K562 (cell line): ENCODE measurements at regions not wholly inside any gene's neighbourhood (a gene's known extent, or its start where the extent isn't known, plus 50 kb on each side); places are given as distances from the start of the nearest gene placed in this dataset.

ENCODE experiments used
- ATAC-seq: fragments of 200-7000 bp; cut with Tn5 transposase; 3 replicates; pipeline ENCODE4 v1.9.1; 2020; ENCODE audit warnings: moderate library complexity
- BruUV-seq: library from RNA; stranded (reverse); fragments of 400-500 nt; replicated peaks from 2 replicates; lab custom pipeline; 2021; lab: Mats Ljungman, UMichigan
- CTCF ChIA-PET: fragments of 300-600 bp; formaldehyde crosslinking; extraction: SDS; loops from one replicate; lab custom pipeline; 2021; ENCODE audit warnings: low intra/inter-chr PET ratio; lab: Yijun Ruan, JAX
- POLR2A ChIA-PET: fragments of 300-600, 350-650 bp; sonication (Branson Sonifier 250); formaldehyde crosslinking; extraction: SDS; loops from one replicate; lab custom pipeline; 2021; ENCODE audit warnings: antibody characterized with exemption, inconsistent platforms; lab: Yijun Ruan, JAX
- DNase-seq, 4 experiments: peaks; one replicate each; pipeline versions ENCODE4 v3.0.0 to v3.0.0-alpha.2; 2011 to 2018; ENCODE audit warnings: low spot score in 3 of 4, mixed read lengths in 3 of 4; ENCODE audit errors: extremely low read depth in 1 of 4
- FAIRE-seq: peaks from 2 replicates; lab custom pipeline; 2011; peaks lifted over from hg19 to GRCh38; lab: Jason Lieb, UNC
- H2AFZ ChIP-seq: 2 replicates; pipeline ENCODE4 v1.6.0; 2011; ENCODE audit warnings: low read depth, low read length, control low read depth, inconsistent platforms
- H3K27ac ChIP-seq: fragments of 200-600 bp; 3 replicates; pipeline ENCODE4 v1.8.0; 2011; ENCODE audit warnings: low read depth, mild to moderate bottlenecking, control low read depth, inconsistent platforms, low read length, moderate library complexity, mixed read lengths; ENCODE audit errors: extremely low read depth
- H3K27me3 ChIP-seq, 2 experiments: fragments of 300-600 bp in 1 of 2; 2 replicates in 1 of 2; 3 replicates in 1 of 2; pipeline versions ENCODE4 v1.6.0 to v1.8.0; 2011; ENCODE audit warnings: inconsistent platforms in 2 of 2, low read length in 2 of 2, mild to moderate bottlenecking in 1 of 2, mixed read lengths in 1 of 2, moderate library complexity in 1 of 2; ENCODE audit not compliant: control insufficient read depth in 2 of 2, insufficient read depth in 2 of 2
- H3K36me3 ChIP-seq: fragments of 300-600 bp; 3 replicates; pipeline ENCODE4 v1.8.0; 2011; ENCODE audit warnings: mild to moderate bottlenecking, low read length, inconsistent platforms; ENCODE audit not compliant: control insufficient read depth, insufficient read depth
- H3K4me1 ChIP-seq, 2 experiments: fragments of 200-600 bp in 1 of 2; replicated peaks in 1 of 2; 2 replicates in 1 of 2; 3 replicates in 1 of 2; pipeline versions ENCODE4 v1.5.1 to v1.8.0; 2011; ENCODE audit warnings: inconsistent platforms in 2 of 2, low read length in 2 of 2, mild to moderate bottlenecking in 1 of 2, mixed read lengths in 1 of 2, moderate library complexity in 1 of 2; ENCODE audit not compliant: control insufficient read depth in 2 of 2, insufficient read depth in 2 of 2
- H3K4me2 ChIP-seq: 2 replicates; pipeline ENCODE4 v1.6.1; 2011; ENCODE audit warnings: low read length, control low read depth, inconsistent platforms, mixed read lengths; ENCODE audit not compliant: insufficient read depth
- H3K4me3 ChIP-seq: fragments of 200-600 bp; sonication (generic), shearing (Covaris generic); 2 replicates; pipeline ENCODE4 v1.5.1; 2016; ENCODE audit warnings: control low read depth, inconsistent platforms
- H3K79me2 ChIP-seq: fragments of 200-600 bp; 3 replicates; pipeline ENCODE4 v1.8.0; 2011; ENCODE audit warnings: low read length, inconsistent platforms; ENCODE audit not compliant: control insufficient read depth, insufficient read depth
- H3K9ac ChIP-seq, 2 experiments: 2 replicates each; pipeline versions ENCODE4 v1.6.0 to v1.6.1; 2011; ENCODE audit warnings: low read depth in 2 of 2, low read length in 2 of 2, control low read depth in 1 of 2, inconsistent platforms in 1 of 2, mild to moderate bottlenecking in 1 of 2, mixed read lengths in 1 of 2; ENCODE audit not compliant: insufficient read depth in 1 of 2
- H3K9me1 ChIP-seq: one replicate; pipeline ENCODE4 v1.6.0; 2011; ENCODE audit warnings: inconsistent platforms, mild to moderate bottlenecking, low read length, moderate library complexity; ENCODE audit not compliant: control insufficient read depth, insufficient read depth
- H3K9me3 ChIP-seq: replicated peaks from 2 replicates; pipeline ENCODE4 v1.5.1; 2011; ENCODE audit warnings: low read depth, low read length, inconsistent platforms; ENCODE audit not compliant: control insufficient read depth, insufficient read depth
- H4K20me1 ChIP-seq: replicated peaks from 2 replicates; pipeline ENCODE4 v1.6.1; 2011; ENCODE audit warnings: low read length, inconsistent platforms, mixed read lengths; ENCODE audit not compliant: control insufficient read depth, insufficient read depth
- ARHGAP35 ChIP-seq: fragments of 450-650 bp; IDR thresholded peaks from 2 replicates; pipeline ENCODE4 v1.6.1; 2018; ENCODE audit not compliant: partially characterized antibody
- CBX2 ChIP-seq: fragments of 200-600 bp; sonication (generic); IDR thresholded peaks from one replicate; pipeline ENCODE4 v1.6.1; 2012; ENCODE audit warnings: mild to moderate bottlenecking, low read length, inconsistent platforms; ENCODE audit not compliant: insufficient read depth, poor library complexity, severe bottlenecking
- DMBX1 ChIP-seq: fragments of 250-450 bp; sonication (Bioruptor Pico); IDR thresholded peaks from 2 replicates; pipeline ENCODE4 v1.8.0; 2022; ENCODE audit warnings: inconsistent platforms, mild to moderate bottlenecking, moderate library complexity, borderline replicate concordance
- HDGF ChIP-seq: fragments of 450-650 bp; IDR thresholded peaks from 2 replicates; pipeline ENCODE4 v1.6.1; 2016
- JUND ChIP-seq, 2 experiments: IDR thresholded peaks; 2 replicates in 1 of 2; 3 replicates in 1 of 2; pipeline ENCODE4 v1.6.1; 2011; ENCODE audit warnings: borderline replicate concordance in 2 of 2, low read depth in 2 of 2, low read length in 2 of 2, improper control_type of control experiment in 1 of 2, missing biosample characterization in 1 of 2, missing genetic modification characterization in 1 of 2, missing genetic modification reagents in 1 of 2
- MEF2A ChIP-seq: IDR thresholded peaks from 2 replicates; pipeline ENCODE4 v1.6.1; 2011; ENCODE audit warnings: low read depth, mild to moderate bottlenecking, low read length, moderate library complexity; ENCODE audit not compliant: control insufficient read depth
- NBN ChIP-seq: fragments of 450-650 bp; IDR thresholded peaks from 2 replicates; pipeline ENCODE4 v1.6.1; 2016; ENCODE audit warnings: low read depth, mild to moderate bottlenecking
- NR4A1 ChIP-seq, 2 experiments: fragments of 250-450 bp in 1 of 2; fragments of 450-650 bp in 1 of 2; sonication (Bioruptor Pico) in 1 of 2; IDR thresholded peaks; 2 replicates each; pipeline versions ENCODE4 v1.4.0 to v1.6.1; 2016 to 2020; ENCODE audit warnings: mild to moderate bottlenecking in 2 of 2, missing compliant biosample characterization in 1 of 2, missing genetic modification characterization in 1 of 2, moderate library complexity in 1 of 2
- SMARCA4 ChIP-seq: fragments of 450-650 bp; IDR thresholded peaks from 2 replicates; pipeline ENCODE4 v1.6.1; 2016
- SOX6 ChIP-seq: fragments of 450-650 bp; IDR thresholded peaks from 2 replicates; pipeline ENCODE4 v1.6.1; 2014; ENCODE audit warnings: mild to moderate bottlenecking
- SPI1 ChIP-seq: IDR thresholded peaks from 2 replicates; pipeline ENCODE4 v1.6.1; 2011; ENCODE audit warnings: low read depth, low read length, control low read depth, borderline replicate concordance
- SRF ChIP-seq, 2 experiments: fragments of 250-450, 450-650 bp in 1 of 2; sonication (Bioruptor Pico) in 1 of 2; sonication (generic) in 1 of 2; formaldehyde crosslinking; IDR thresholded peaks; 2 replicates each; pipeline versions ENCODE4 v1.5.0 to v1.5.1; 2020 to 2022; ENCODE audit warnings: mild to moderate bottlenecking in 1 of 2, missing genetic modification reagents in 1 of 2
- SRSF7 ChIP-seq: fragments of 200-400 bp; formaldehyde crosslinking; optimal IDR thresholded peaks from 2 replicates; pipeline ENCODE3; 2017; ENCODE audit warnings: mild to moderate bottlenecking, low read depth, low read length
- TEAD1 ChIP-seq, 2 experiments: fragments of 450-650 bp in 1 of 2; sonication (generic) in 1 of 2; formaldehyde crosslinking; IDR thresholded peaks; 2 replicates each; pipeline versions ENCODE4 v1.4.0 to v1.8.0; 2020 to 2022; ENCODE audit warnings: mild to moderate bottlenecking in 2 of 2, missing genetic modification reagents in 1 of 2
- ZEB2 ChIP-seq: fragments of 450-650 bp; IDR thresholded peaks from 2 replicates; pipeline ENCODE4 v1.6.1; 2016
- ZNF561 ChIP-seq: fragments of 450-650 bp; formaldehyde crosslinking; conservative IDR thresholded peaks from 2 replicates; pipeline ENCODE4 v1.4.0; 2020; ENCODE audit warnings: mild to moderate bottlenecking, moderate library complexity
- ZNF583 ChIP-seq: fragments of 250-450 bp; sonication (Bioruptor Pico); IDR thresholded peaks from 2 replicates; pipeline ENCODE4 v1.4.0; 2020
- WGBS: fragments of 100-300 bp; shearing (Covaris generic); methylation state at CpG from one replicate; pipeline ENCODE4 v1.1.6; 2016; ENCODE audit warnings: low coverage, mixed read lengths; ENCODE audit not compliant: insufficient coverage; ENCODE audit errors: missing lambda C conversion rate; 5-methylcytosine and 5-hydroxymethylcytosine counted together
- in situ Hi-C: fragments of 300-500 bp; cut with MboI; formaldehyde crosslinking; loops from 4 replicates; pipeline ENCODE4 v1.15.0; 2018; ENCODE audit warnings: inconsistent platforms, mixed read lengths
- intact Hi-C: fragments of 100-400 bp; cut with micrococcal nuclease; formaldehyde crosslinking; loops from 2 replicates; pipeline ENCODE4 v1.14.2; 2022
- TF ChIP-seq, protein P1 (sequence below): fragments of 450-650 bp; IDR thresholded peaks from 2 replicates; pipeline ENCODE4 v1.6.1; 2016; ENCODE audit warnings: antibody characterized with exemption
- TF ChIP-seq, protein P2 (sequence below): sonication (generic); formaldehyde crosslinking; IDR thresholded peaks from 2 replicates; pipeline ENCODE4 v1.8.1; 2023; ENCODE audit warnings: mild to moderate bottlenecking, missing genetic modification reagents

DNA sequence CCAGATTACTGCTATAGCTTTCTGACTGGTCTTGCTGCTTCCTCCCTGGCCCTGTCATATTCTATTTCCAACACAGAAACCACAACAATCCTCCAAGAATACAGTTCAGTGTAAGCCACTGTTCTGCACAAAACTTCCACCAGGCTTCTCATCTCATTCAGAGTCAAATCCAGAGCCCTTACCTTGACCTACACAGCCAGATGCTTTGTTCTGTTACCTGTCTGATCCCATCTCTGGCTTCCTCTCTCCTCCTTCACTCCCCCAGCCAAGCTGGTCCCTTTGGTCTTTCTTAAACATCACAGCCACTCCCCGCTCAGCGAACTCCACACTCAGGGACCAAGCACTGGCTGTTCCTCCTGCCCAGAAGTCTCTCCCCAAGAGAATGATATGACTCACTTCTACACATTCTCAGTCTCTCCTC is 84.8 kb upstream of the BMP2K start:
- POLR2A ChIA-PET = interaction anchor here (0.7 to 1.0 kb wide), 2 partner anchors 16 to 161 kb away, joined by 3 to 5 read pairs; no protein-coding TSS in a partner anchor
- in situ Hi-C loops = loop anchor here (5.0 kb wide), 1 partner anchor 79 kb away; no protein-coding TSS in a partner anchor
- TF ChIP-seq ZNF561 (CRISPR knock-in tag) (no peak), SPI1 (0 out of 2 replicates have a peak, but pooled peaks have one; percentile 2), HDGF (peak; percentile 87; the same call in 1 of the 2 replicates), SRF (CRISPR knock-in tag; IDR thresholded peaks at IDR 0.05) (peak in 1 of 2 experiments; percentile 55; a peak in 1 of 4 replicates), SRSF7 (no peak), CBX2 (no peak), MEF2A (peak; percentile 75; the same call in 1 of the 2 replicates), NR4A1 (CRISPR knock-in tag; IDR thresholded peaks at IDR 0.05) (no peak), NR4A1 (tag; IDR thresholded peaks at IDR 0.05) (0 out of 2 replicates have a peak, but pooled peaks have one; percentile 15), DMBX1 (CRISPR knock-in tag) (0 out of 2 replicates have a peak, but pooled peaks have one; percentile 8), ARHGAP35 (peak; percentile 35), TEAD1 (CRISPR knock-in tag; IDR thresholded peaks at IDR 0.05) (0 out of 4 replicates have a peak, but pooled peaks of 1 of the 2 experiments have one; percentile 5), NBN (peak; percentile 16; the same call in 1 of the 2 replicates), SMARCA4 (no peak), SOX6 (peak; percentile 76), JUND (IDR thresholded peaks at IDR 0.05; ENCODE audit: borderline replicate concordance, low read depth, low read length) (peak; percentile 44; the same call in 1 of the 2 replicates), JUND (tag; IDR thresholded peaks at IDR 0.05; ENCODE audit: borderline replicate concordance, low read depth, low read length) (no peak), ZEB2 (peak; percentile 89), ZNF583 (CRISPR knock-in tag) (0 out of 2 replicates have a peak, but pooled peaks have one; percentile 35)
- TF ChIP-seq, protein P1, sequence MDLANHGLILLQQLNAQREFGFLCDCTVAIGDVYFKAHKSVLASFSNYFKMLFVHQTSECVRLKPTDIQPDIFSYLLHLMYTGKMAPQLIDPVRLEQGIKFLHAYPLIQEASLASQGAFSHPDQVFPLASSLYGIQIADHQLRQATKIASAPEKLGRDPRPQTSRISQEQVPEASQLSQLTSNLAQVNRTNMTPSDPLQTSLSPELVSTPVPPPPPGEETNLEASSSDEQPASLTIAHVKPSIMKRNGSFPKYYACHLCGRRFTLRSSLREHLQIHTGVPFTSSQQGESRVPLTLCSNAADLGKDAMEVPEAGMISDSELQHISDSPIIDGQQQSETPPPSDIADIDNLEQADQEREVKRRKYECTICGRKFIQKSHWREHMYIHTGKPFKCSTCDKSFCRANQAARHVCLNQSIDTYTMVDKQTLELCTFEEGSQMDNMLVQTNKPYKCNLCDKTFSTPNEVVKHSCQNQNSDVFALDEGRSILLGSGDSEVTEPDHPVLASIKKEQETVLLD = 0 out of 2 replicates have a peak, but pooled peaks have one; percentile 11
- TF ChIP-seq, protein P2, sequence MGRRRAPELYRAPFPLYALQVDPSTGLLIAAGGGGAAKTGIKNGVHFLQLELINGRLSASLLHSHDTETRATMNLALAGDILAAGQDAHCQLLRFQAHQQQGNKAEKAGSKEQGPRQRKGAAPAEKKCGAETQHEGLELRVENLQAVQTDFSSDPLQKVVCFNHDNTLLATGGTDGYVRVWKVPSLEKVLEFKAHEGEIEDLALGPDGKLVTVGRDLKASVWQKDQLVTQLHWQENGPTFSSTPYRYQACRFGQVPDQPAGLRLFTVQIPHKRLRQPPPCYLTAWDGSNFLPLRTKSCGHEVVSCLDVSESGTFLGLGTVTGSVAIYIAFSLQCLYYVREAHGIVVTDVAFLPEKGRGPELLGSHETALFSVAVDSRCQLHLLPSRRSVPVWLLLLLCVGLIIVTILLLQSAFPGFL (CRISPR knock-in tag) = 0 out of 2 replicates have a peak, but pooled peaks have one; percentile 21

More for the DNA sequence above, 84.8 kb upstream of the BMP2K start:
- Histone ChIP-seq H3K9me3 (no peaks in the 10 kb centered on the region), H3K79me2 (no peaks in the 10 kb centered on the region), H3K4me3 (no peak overlapping the region; the same call in 1 of the 2 replicates), H2AFZ (peak overlapping the region; percentile 53), H3K4me1 (peaks cover 27 to 72% of the 10 kb centered on the region in 2 experiments), H3K27me3 (no peaks in the 10 kb centered on the region), H3K9ac (peak overlapping the region; percentile 22 to 50; a peak in 2 of 4 replicates), H3K27ac (peak overlapping the region; percentile 70), H3K4me2 (peak overlapping the region; percentile 74), H3K9me1 (no peaks in the 10 kb centered on the region), H4K20me1 (no peaks in the 10 kb centered on the region), H3K36me3 (no peaks in the 10 kb centered on the region)
- no TSS peak for BruUV-seq
- WGBS = 6% methylated on average over 2 of the region's 2 CpGs
- CTCF ChIA-PET = no interaction called here
- no peak for FAIRE-seq
- ATAC-seq = peak; percentile 53
- intact Hi-C loops = no loop called here
- DNase-seq = peak; percentile 45 to 69 (median 59)
